Ammon's horn (tissue), 1 donor: ENCODE measurements at regions not wholly inside any gene's neighbourhood (a gene's known extent, or its start where the extent isn't known, plus 50 kb on each side); places are given as distances from the start of the nearest gene placed in this dataset.

ENCODE experiments used
- DNase-seq: peaks from one replicate; pipeline ENCODE4 v3.0.0-alpha.2; 2016; ENCODE audit warnings: low spot score

GRCh38 chr9:113823421-113823820 is 52.7 kb upstream of the ZNF618 start:
- DNase-seq = no peak
